Stimulated activated naive B cell treated with anti-CD40 and anti-IgM and Interleukin-4, amounts not matched to agents 10 μg/mL and 1 μg/mL and 100 μg/mL, for 72 hours (primary cell): ENCODE measurements at regions not wholly inside any gene's neighbourhood (a gene's known extent, or its start where the extent isn't known, plus 50 kb on each side); places are given as distances from the start of the nearest gene placed in this dataset.

Experiments used
- ATAC-seq, 2 donors: fragments of 150-1000 bp; cut with Tn5 transposase; replicated peaks; 2 replicates each; pipeline ENCODE4 v1.10.0; 2021; ENCODE audit warnings: moderate library complexity in 1 of 2
- DNase-seq: peaks from one replicate; pipeline ENCODE4 v3.0.0; 2021
- H3K27ac Mint-ChIP-seq: one replicate; pipeline ENCODE4 v1.8.0; 2022; ENCODE audit warnings: mild to moderate bottlenecking, mixed read lengths
- H3K27me3 Mint-ChIP-seq, 2 donors: one replicate each; pipeline ENCODE4 v1.8.0; 2022; ENCODE audit warnings: mixed read lengths in 2 of 2
- H3K36me3 Mint-ChIP-seq, 2 donors: one replicate each; pipeline ENCODE4 v1.8.0; 2022; ENCODE audit warnings: mixed read lengths in 2 of 2, mild to moderate bottlenecking in 1 of 2
- H3K4me1 Mint-ChIP-seq, 2 donors: one replicate each; pipeline ENCODE4 v1.8.0; 2022; ENCODE audit warnings: mixed read lengths in 2 of 2, mild to moderate bottlenecking in 1 of 2
- H3K4me3 Mint-ChIP-seq, 2 donors: one replicate each; pipeline ENCODE4 v1.8.0; 2022; ENCODE audit warnings: mild to moderate bottlenecking in 2 of 2, mixed read lengths in 2 of 2, moderate library complexity in 1 of 2
- H3K9me3 Mint-ChIP-seq, 2 donors: one replicate each; pipeline ENCODE4 v1.8.0; 2022; ENCODE audit warnings: mixed read lengths in 2 of 2, mild to moderate bottlenecking in 1 of 2

DNA sequence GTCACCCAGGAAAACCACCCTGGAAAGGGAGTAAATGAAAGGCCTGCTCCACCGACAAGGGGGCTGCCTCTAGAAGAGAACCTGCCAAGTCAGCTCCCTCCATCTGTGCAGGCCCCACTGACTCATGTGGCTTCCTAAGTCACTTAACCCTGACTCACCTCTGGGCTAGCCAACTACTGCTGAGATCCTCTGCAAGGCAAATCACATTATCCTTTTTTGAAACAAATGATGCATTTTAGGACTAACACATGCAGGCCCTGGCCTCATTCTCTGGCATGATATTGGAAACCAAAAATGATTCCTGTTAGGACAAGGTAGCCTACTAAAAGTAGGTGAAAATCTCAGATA lies 474.6 kb downstream of the EPHA4 start:
- H3K27me3 Mint-ChIP-seq, result peaks cover 0 to 7% of the 10 kb centered on the region in 2 donors
- DNase-seq (no peak), ATAC-seq (no peak)
- H3K9me3 Mint-ChIP-seq, result no peaks in the 10 kb centered on the region
- H3K27ac Mint-ChIP-seq, result no peak overlapping the region
- H3K4me1 Mint-ChIP-seq, result no peaks in the 10 kb centered on the region
- H3K36me3 Mint-ChIP-seq, result no peaks in the 10 kb centered on the region
- H3K4me3 Mint-ChIP-seq, result no peak overlapping the region

DNA sequence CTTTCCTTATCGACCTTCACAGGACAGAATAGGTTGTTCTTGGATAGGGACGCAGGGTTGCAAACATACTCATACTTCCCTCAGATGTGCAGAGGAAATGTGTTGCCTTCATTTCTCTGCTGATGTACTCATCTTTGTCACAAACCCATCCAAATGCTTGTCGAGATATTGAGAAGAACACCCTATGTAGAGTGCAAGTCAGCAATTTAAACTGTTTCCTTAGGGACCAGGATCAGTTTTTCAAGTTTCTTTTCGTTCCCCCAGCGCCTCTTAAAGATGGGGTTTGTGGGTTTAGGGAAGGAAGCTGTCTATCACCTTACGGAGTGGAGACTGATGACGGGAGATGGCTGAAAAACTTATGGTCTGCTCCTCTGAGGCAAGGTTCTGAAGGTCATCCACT lies 474.2 kb downstream of the EPHA4 start:
- Mint-ChIP-seq H3K36me3 (no peaks in the 10 kb centered on the region), H3K4me3 (no peak overlapping the region), H3K27ac (no peak overlapping the region), H3K9me3 (no peaks in the 10 kb centered on the region), H3K27me3 (peaks cover 0 to 7% of the 10 kb centered on the region in 2 donors), H3K4me1 (no peaks in the 10 kb centered on the region)
- ATAC-seq, result no peak
- DNase-seq, result no peak

DNA sequence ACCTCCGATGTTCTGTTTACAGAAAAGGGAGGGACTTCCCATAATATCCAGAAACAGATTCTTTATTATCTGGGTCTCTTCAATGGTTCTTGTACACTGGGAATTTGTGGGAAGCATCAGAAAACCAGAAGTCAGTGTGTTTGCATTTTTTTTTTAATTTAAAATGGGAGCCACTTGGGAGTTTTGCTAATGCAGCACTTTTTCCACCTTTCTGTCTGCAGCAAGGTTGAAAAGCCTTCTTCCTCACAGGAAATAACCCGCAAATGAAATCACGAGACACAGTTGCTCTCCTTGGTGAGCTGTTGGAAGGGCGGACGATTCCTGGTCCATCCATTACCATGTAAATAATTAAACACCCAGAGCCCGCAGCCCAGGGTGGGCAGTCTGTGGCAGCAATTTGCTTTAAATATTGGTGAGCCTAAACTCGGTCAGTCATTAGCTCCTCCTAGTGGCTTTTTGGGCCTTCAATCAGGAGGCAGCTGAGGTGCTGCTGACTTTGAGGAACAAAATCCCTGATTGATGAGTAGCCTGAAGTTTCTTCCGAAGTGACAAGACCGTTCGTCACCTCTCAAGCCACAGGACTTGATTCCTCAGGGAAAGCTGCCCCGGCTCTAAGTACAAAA lies 471.5 kb downstream of the EPHA4 start:
- ATAC-seq, result no peak
- DNase-seq, result no peak
- H3K4me1 Mint-ChIP-seq, result peaks cover 6 to 16% of the 10 kb centered on the region in 2 donors
- H3K4me3 Mint-ChIP-seq, result no peak overlapping the region
- no peaks in the 10 kb centered on the region for H3K36me3 Mint-ChIP-seq
- H3K27me3 Mint-ChIP-seq, result peaks cover 6 to 8% of the 10 kb centered on the region in 2 donors
- H3K27ac Mint-ChIP-seq, result no peak overlapping the region
- no peaks in the 10 kb centered on the region for H3K9me3 Mint-ChIP-seq

DNA sequence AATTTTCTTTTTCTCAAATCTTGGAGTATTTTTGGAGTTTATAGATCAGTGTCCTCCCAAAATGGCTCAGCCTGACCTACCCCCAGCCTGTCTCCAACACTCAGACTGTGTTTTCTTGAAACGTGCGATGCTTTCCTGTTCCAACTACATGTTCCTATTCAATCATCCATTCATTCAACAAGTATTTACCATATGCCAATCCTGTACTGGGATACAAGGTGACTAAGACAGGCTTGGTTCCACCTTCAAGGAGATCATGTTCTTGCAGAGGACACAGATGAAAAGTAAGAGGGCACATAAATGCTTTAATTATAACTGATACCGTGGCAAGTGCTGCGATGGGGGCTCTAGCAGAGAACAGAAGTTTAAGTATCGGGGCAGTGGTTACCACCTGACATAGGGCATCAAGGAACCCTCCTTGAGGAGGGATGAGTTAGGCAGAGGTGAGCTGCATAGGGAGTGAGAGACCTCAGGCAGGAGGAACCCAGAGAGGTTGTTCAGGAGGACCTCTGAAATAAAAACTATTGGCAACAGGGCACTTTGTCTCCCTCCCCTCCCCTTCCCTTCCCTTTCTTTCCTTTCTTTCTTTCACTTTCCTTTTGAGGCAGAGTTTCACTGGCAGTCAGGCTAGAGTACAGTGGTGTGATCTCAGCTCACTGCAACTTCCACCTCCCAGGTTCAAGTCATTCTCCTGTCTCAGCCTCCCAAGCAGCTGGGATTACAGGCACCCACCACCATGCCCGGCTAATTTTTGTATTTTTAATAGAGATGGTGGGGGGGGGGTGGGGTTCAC lies 469.0 kb downstream of the EPHA4 start:
- H3K9me3 Mint-ChIP-seq, result no peaks in the 10 kb centered on the region
- no peak for DNase-seq
- no peak overlapping the region for H3K4me3 Mint-ChIP-seq
- no peak overlapping the region for H3K27ac Mint-ChIP-seq
- peak in 1 of 2 donors; percentile 38 for ATAC-seq
- peaks cover 6 to 8% of the 10 kb centered on the region in 2 donors for H3K27me3 Mint-ChIP-seq
- no peaks in the 10 kb centered on the region for H3K36me3 Mint-ChIP-seq
- peaks cover 6 to 16% of the 10 kb centered on the region in 2 donors for H3K4me1 Mint-ChIP-seq

DNA sequence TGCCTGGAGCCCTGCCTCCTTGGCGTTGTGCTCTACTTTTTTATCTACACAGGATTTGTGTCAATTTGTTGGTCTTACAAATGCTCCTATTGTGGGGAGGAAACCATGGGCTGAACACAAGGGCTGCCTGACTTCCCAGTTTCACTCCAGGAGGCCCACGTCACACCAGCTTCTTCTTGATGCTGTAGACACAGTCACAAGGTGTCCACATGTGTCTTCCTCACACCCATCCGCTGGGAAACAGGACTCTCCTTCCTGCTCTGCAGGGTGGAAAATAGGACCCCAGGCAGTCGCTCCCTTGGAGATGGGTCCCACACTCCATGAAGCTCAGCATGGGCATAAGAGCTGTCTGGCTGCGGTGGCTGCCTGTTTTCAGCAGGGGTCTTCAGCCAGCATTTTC lies 468.2 kb downstream of the EPHA4 start:
- H3K27ac Mint-ChIP-seq, result no peak overlapping the region
- no peak for ATAC-seq
- no peak for DNase-seq
- H3K9me3 Mint-ChIP-seq, result no peaks in the 10 kb centered on the region
- H3K4me1 Mint-ChIP-seq, result peaks cover 6 to 16% of the 10 kb centered on the region in 2 donors
- H3K4me3 Mint-ChIP-seq, result no peak overlapping the region
- H3K36me3 Mint-ChIP-seq, result no peaks in the 10 kb centered on the region
- peaks cover 6 to 13% of the 10 kb centered on the region in 2 donors for H3K27me3 Mint-ChIP-seq

DNA sequence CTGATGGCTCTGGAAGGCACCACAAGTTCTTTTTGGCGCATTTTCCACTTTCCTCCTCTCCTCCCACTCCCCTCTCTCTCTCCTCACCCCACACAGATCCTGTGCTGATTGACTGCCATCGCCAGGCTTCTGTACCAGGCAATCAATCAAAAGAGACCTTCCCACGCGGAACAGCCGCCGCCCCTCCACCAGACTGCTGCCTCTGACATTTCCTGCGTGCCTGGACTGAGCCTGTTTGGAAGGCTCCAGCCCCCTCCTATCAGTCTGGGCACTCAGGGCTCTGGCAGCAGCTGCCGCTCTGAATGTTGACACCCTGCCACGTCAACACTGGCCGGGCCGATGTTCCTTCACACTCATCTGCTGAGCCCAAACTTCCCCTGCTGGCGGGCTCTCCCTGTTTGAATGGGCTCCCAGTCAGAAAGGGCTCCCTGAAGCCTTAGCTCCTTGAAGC lies 467.7 kb downstream of the EPHA4 start:
- Mint-ChIP-seq H3K4me3 (peak overlapping the region; percentile 30 to 35), H3K27ac (peak overlapping the region; percentile 65), H3K9me3 (no peaks in the 10 kb centered on the region)

DNA sequence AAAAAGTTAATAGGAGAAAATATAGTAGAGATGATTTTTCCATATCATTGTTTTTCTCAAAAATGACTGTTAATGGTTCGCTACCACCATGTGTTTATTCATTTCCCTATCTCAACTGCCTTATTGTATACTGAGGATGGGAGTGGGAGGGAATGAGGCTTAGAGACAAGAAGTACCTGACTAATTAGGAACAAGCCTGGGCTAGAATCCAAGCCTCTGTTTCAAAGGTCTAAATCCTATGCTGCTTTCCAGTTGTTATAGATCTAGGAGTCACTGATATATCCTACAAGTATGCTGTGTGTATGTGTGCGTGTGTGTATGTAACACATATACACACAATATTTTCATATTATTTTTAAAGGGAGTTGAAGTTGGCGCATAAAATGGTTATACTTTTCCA lies 465.9 kb downstream of the EPHA4 start:
- Mint-ChIP-seq H3K27me3 (peaks cover 13% of the 10 kb centered on the region in 2 donors), H3K27ac (no peak overlapping the region), H3K4me1 (peaks cover 6 to 16% of the 10 kb centered on the region in 2 donors), H3K36me3 (no peaks in the 10 kb centered on the region), H3K4me3 (no peak overlapping the region), H3K9me3 (no peaks in the 10 kb centered on the region)
- ATAC-seq, result no peak
- no peak for DNase-seq

More for the DNA sequence above, 467.7 kb downstream of the EPHA4 start:
- peaks cover 6 to 16% of the 10 kb centered on the region in 2 donors for H3K4me1 Mint-ChIP-seq
- ATAC-seq (peak; percentile 50 to 63), DNase-seq (no peak)
- no peaks in the 10 kb centered on the region for H3K36me3 Mint-ChIP-seq
- peaks cover 6 to 13% of the 10 kb centered on the region in 2 donors for H3K27me3 Mint-ChIP-seq

DNA sequence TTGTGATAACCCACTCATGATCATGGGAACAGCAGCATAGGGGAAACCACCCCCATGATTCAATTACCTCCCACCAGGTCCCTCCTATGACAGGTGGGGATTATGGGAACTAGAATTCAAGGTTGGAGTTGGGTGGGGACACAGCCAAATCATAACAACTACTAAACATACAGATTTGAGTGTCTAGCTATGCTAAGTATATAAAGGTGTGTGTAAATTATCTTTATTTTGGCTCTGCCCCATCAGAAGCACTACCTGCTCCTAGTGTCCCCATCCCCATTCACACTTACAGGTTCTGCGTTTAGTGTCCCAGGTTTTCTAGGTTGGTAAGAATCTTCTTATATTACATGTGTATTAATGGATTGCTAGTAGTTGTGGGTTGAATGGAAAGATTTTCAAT lies 464.7 kb downstream of the EPHA4 start:
- ATAC-seq (no peak), DNase-seq (no peak)
- Mint-ChIP-seq H3K4me3 (no peak overlapping the region), H3K27ac (no peak overlapping the region), H3K27me3 (peaks cover 13% of the 10 kb centered on the region in 2 donors), H3K4me1 (peaks cover 6 to 16% of the 10 kb centered on the region in 2 donors), H3K9me3 (no peaks in the 10 kb centered on the region), H3K36me3 (no peaks in the 10 kb centered on the region)

DNA sequence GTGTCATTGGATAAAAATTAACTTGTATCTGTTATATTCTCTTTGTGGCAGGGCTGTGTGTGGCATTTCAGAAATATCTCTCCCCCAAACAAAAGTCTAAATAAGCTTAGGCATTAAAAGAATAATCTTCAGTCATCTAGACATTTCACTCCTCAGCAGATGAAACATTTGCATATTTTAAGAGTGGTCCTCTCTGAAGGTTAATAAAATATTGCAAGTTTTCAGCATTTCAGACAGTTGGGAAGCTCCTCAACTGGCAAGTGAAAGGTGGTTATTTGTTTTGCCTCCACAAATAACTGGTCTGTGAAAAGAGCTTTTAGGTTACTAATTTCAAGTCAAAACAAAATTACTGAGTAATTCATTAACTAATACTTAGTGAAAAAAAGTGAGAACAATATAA lies 462.6 kb downstream of the EPHA4 start:
- DNase-seq (no peak), ATAC-seq (no peak)
- H3K36me3 Mint-ChIP-seq, result no peaks in the 10 kb centered on the region

DNA sequence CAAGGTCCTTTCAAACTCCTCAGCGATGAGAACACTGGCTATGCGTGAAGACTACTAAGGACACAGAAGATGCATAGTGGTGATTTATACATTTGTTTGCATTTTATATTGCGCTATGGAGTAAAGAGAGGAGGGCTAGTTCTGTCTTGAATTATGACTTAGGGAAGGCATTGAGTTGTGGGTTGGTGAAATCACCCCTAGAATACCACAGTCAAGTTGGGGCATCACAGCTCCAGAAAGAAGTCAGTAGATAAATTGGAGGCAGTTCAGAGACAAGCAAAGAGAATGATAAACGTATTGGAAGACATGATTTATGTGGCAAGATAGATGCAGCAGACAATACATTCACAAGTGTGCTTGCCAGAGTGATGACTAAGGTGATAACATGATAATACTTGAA lies 460.4 kb downstream of the EPHA4 start:
- no peaks in the 10 kb centered on the region for H3K9me3 Mint-ChIP-seq
- H3K4me1 Mint-ChIP-seq, result no peaks in the 10 kb centered on the region
- DNase-seq (no peak), ATAC-seq (no peak)
- no peak overlapping the region for H3K4me3 Mint-ChIP-seq
- H3K27ac Mint-ChIP-seq, result no peak overlapping the region
- H3K36me3 Mint-ChIP-seq, result no peaks in the 10 kb centered on the region
- H3K27me3 Mint-ChIP-seq, result peaks cover 5 to 6% of the 10 kb centered on the region in 2 donors

More for the DNA sequence above, 462.6 kb downstream of the EPHA4 start:
- H3K27me3 Mint-ChIP-seq, result peaks cover 6 to 9% of the 10 kb centered on the region in 2 donors
- H3K27ac Mint-ChIP-seq, result no peak overlapping the region
- no peaks in the 10 kb centered on the region for H3K9me3 Mint-ChIP-seq
- H3K4me3 Mint-ChIP-seq, result no peak overlapping the region
- H3K4me1 Mint-ChIP-seq, result peaks cover 2 to 3% of the 10 kb centered on the region in 2 donors

DNA sequence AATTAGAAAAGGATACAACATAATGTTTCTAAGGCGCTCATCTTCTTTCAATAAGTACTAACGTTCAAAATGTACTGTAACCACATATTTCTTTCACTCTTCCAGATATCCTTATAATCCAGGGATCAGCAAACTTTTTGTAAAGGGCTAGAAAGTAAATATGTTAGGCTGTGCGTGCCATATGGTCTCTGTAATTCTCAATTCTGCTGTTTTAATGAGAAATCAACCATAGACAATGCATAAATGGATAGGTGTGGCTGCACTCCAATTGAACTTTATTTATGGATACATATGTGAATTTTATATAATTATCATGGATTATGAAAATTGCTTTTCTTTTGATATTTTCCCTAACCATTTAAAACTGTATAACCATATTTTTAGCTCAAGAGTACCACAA lies 459.4 kb downstream of the EPHA4 start:
- Mint-ChIP-seq H3K9me3 (no peaks in the 10 kb centered on the region), H3K4me1 (no peaks in the 10 kb centered on the region), H3K36me3 (no peaks in the 10 kb centered on the region), H3K4me3 (no peak overlapping the region), H3K27ac (no peak overlapping the region), H3K27me3 (peaks cover 5 to 6% of the 10 kb centered on the region in 2 donors)
- ATAC-seq, result no peak
- no peak for DNase-seq

DNA sequence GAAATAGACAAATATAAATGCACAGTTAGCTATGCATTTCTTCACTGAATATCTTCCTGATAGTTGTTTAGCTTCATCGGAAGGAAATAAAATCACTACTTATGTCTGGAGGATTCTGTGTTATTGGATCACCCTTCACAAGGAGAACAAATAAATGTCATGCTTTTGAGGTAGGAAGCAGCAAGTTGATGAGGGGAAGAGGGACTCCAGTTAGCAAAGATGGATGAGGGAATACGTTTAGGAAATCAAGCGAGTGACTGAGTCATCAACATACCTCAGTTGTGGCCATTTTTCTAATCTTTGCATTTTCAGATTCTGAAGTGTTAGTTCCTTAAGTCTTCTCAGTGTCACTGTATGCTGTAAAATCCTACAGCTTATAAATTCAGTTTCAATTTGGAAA lies 456.2 kb downstream of the EPHA4 start:
- Mint-ChIP-seq H3K4me3 (no peak overlapping the region), H3K27ac (no peak overlapping the region), H3K4me1 (peaks cover 0 to 1% of the 10 kb centered on the region in 2 donors), H3K27me3 (peaks cover 9 to 11% of the 10 kb centered on the region in 2 donors), H3K9me3 (no peaks in the 10 kb centered on the region), H3K36me3 (no peaks in the 10 kb centered on the region)
- ATAC-seq, result no peak
- DNase-seq, result no peak

DNA sequence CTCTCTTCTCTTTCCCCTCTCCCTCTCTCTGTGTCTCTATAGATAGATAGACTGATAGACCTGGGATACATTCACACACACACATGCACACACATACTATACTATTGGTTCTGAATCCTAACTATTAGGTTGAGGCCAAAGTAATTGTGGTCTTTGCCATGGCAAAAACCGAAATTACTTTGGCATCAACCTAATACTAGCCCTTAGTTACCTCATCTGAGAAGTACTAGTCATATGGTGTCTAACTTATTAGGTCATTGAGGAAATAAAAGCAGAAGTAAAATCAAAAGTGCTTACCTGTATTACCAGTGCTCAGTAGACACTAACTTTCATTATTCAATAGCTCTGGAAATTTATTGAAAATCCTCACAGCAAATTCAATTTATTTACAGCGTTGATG lies 451.5 kb downstream of the EPHA4 start:
- ATAC-seq (peak; percentile 60 to 82), DNase-seq (no peak)
- Mint-ChIP-seq H3K36me3 (no peaks in the 10 kb centered on the region), H3K4me1 (peaks cover 0 to 1% of the 10 kb centered on the region in 2 donors), H3K27me3 (peaks cover 12 to 22% of the 10 kb centered on the region in 2 donors), H3K9me3 (no peaks in the 10 kb centered on the region), H3K4me3 (no peak overlapping the region), H3K27ac (no peak overlapping the region)

DNA sequence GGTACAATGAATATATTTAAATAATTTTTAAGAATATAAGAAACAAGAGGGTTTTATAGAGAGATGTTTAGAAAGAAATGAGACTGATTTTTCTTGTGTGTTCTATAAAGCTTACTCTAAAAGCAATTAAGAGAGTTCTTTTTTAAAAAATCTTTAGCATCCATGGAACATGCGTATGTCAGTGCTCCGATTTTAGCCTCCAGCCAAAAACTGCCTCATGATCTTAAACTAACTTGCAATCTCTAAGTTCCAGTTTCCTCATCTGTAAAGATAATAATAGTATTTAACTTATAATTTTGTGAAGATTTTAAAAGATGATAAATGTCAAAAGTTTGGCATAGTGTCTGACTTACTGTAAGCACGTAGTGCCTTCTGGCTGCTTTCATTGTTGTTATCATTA lies 448.7 kb downstream of the EPHA4 start:
- Mint-ChIP-seq H3K27ac (no peak overlapping the region), H3K9me3 (peaks cover 8 to 11% of the 10 kb centered on the region in 2 donors), H3K4me1 (peaks cover 0 to 1% of the 10 kb centered on the region in 2 donors), H3K4me3 (no peak overlapping the region), H3K36me3 (peaks cover 5 to 7% of the 10 kb centered on the region in 2 donors), H3K27me3 (peaks cover 20 to 30% of the 10 kb centered on the region in 2 donors)
- ATAC-seq (no peak), DNase-seq (no peak)
